Thoracic aorta (tissue), 2 donors: ENCODE measurements at regions not wholly inside any gene's neighbourhood (a gene's known extent, or its start where the extent isn't known, plus 50 kb on each side); places are given as distances from the start of the nearest gene placed in this dataset.
"Not testable (repeated sequence)": the region's sequence is repeated elsewhere in the genome, so short reads cannot be mapped to it uniquely, and the experiment has no call there.

Experiments
- ATAC-seq: fragments of 150-250 bp; one replicate; pipeline ENCODE4 v1.8.0; 2017; ENCODE audit warnings: low read depth; ENCODE audit not compliant: insufficient number of reproducible peaks, low FRiP score
- DNase-seq: peaks from one replicate; pipeline ENCODE4 v3.0.0-alpha.2; 2020; ENCODE audit warnings: low spot score
- H3K27ac ChIP-seq, 2 donors: fragments of 200-600 bp; sonication (generic); 1 replicate in 1 of 2; 2 replicates in 1 of 2; pipeline ENCODE4 v1.5.1; 2016; ENCODE audit warnings: mild to moderate bottlenecking in 2 of 2, moderate library complexity in 2 of 2
- H3K27me3 ChIP-seq: fragments of 200-600 bp; sonication (generic); replicated peaks from 2 replicates; pipeline ENCODE4 v1.6.0; 2016; ENCODE audit warnings: mild to moderate bottlenecking; ENCODE audit not compliant: insufficient read depth
- H3K36me3 ChIP-seq: fragments of 200-600 bp; sonication (generic); one replicate; pipeline ENCODE4 v1.5.1; 2016
- H3K4me1 ChIP-seq, 2 donors: fragments of 200-600 bp; sonication (generic); 1 replicate in 1 of 2; 2 replicates in 1 of 2; pipeline versions ENCODE4 v1.5.1 to v1.6.0; 2016; ENCODE audit warnings: low read depth in 2 of 2, mild to moderate bottlenecking in 1 of 2; ENCODE audit not compliant: control insufficient read depth in 1 of 2
- H3K4me3 ChIP-seq: fragments of 200-600 bp; sonication (generic); 2 replicates; pipeline ENCODE4 v1.5.1; 2016; ENCODE audit warnings: mild to moderate bottlenecking
- H3K9me3 ChIP-seq: fragments of 200-600 bp; sonication (generic); 2 replicates; pipeline ENCODE4 v1.5.1; 2016
- TF ChIP-seq, protein P1 (sequence below): fragments of 200-600 bp; sonication (generic); IDR thresholded peaks from one replicate; pipeline ENCODE4 v1.5.1; 2019; ENCODE audit warnings: antibody characterized with exemption

DNA sequence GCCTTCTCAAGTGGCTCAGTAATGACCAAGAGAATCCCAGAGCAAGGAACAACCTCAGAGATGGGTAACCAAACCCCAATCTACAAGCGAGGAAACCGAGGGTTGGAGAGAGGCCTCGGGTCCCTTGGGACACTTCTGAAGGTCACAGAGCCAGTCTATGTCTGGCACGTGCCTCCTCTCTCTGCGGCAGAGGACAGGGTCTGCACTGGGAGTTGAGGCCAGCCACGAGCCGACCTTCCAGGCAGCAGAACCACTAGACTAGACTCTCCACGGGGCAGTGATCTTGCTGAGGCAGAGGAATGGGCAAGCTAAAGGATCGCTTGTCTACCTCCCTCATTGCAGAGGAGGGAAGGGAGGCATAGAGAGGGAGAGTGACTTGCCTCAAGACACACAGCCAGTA lies 100.6 kb upstream of the SMAD3 start:
- no peak overlapping the region for H3K4me3 ChIP-seq
- TF ChIP-seq, protein P1, sequence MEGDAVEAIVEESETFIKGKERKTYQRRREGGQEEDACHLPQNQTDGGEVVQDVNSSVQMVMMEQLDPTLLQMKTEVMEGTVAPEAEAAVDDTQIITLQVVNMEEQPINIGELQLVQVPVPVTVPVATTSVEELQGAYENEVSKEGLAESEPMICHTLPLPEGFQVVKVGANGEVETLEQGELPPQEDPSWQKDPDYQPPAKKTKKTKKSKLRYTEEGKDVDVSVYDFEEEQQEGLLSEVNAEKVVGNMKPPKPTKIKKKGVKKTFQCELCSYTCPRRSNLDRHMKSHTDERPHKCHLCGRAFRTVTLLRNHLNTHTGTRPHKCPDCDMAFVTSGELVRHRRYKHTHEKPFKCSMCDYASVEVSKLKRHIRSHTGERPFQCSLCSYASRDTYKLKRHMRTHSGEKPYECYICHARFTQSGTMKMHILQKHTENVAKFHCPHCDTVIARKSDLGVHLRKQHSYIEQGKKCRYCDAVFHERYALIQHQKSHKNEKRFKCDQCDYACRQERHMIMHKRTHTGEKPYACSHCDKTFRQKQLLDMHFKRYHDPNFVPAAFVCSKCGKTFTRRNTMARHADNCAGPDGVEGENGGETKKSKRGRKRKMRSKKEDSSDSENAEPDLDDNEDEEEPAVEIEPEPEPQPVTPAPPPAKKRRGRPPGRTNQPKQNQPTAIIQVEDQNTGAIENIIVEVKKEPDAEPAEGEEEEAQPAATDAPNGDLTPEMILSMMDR: no peak
- H3K36me3 ChIP-seq: no peaks in the 10 kb centered on the region
- H3K27me3 ChIP-seq: no peaks in the 10 kb centered on the region
- no peaks in the 10 kb centered on the region for H3K9me3 ChIP-seq
- H3K27ac ChIP-seq: no peak overlapping the region
- no peaks in the 10 kb centered on the region for H3K4me1 ChIP-seq
- DNase-seq: no peak
- ATAC-seq: no peak

DNA sequence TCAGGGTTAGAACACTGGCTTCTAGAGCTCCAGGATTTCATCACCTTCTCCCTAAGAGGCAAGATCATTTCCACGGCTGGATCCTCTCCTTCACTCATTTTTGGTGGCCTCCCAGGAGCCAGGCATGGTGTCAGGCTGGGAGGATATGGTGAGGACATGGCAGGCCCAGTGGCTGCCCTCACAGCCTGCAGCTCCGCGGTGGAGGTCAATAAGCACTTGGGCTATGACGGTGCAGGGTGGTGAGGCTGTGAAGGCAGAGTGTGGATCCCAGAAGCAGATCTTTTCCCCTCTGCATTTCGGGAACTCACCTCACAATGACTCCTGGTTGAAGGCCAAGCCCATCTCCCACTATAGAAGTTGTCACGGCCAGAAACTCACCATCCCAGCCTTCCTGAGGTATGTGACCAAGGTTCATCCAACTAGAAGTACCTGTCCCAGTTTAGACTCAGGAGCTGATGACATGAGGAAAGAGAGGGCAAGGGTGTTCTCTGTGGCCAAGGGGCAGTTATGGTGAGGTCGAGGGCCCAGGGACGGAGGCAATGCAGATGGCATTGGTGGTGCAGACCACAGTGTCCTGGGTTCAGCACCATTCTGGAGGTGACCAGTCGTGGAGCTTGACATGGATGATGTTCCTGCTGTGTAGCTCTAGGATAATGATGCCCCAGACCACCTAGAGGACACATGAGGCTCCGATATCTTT lies 100.1 kb upstream of the SMAD3 start:
- DNase-seq: no peak
- TF ChIP-seq, protein P1: no peak
- no peak for ATAC-seq
- H3K27ac ChIP-seq: no peak overlapping the region
- H3K36me3 ChIP-seq: no peaks in the 10 kb centered on the region
- no peaks in the 10 kb centered on the region for H3K27me3 ChIP-seq
- no peak overlapping the region for H3K4me3 ChIP-seq
- no peaks in the 10 kb centered on the region for H3K4me1 ChIP-seq
- H3K9me3 ChIP-seq: no peaks in the 10 kb centered on the region

DNA sequence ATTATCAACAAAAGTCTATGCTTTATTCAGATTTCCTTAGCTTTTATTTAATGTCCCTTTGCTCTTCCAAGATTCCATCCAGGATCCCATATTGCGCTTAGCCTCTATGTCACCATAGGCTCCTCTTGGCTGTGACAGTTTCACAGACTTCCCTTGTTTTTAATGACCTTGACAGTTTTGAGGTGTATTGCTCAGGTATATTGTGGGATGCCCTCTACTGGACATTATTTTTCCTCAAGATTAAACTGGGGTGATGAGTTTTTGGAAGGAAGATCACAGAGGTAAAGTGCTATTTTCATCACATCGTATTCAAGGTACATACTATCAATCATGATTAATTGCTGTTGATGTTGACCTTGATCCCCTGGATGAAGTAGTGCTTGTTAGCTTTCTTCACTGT lies 99.1 kb upstream of the SMAD3 start:
- TF ChIP-seq, protein P1: no peak
- Histone ChIP-seq H3K27ac (no peak overlapping the region), H3K4me1 (no peaks in the 10 kb centered on the region), H3K9me3 (no peaks in the 10 kb centered on the region), H3K27me3 (no peaks in the 10 kb centered on the region), H3K36me3 (no peaks in the 10 kb centered on the region), H3K4me3 (no peak overlapping the region)
- DNase-seq (no peak), ATAC-seq (no peak)

DNA sequence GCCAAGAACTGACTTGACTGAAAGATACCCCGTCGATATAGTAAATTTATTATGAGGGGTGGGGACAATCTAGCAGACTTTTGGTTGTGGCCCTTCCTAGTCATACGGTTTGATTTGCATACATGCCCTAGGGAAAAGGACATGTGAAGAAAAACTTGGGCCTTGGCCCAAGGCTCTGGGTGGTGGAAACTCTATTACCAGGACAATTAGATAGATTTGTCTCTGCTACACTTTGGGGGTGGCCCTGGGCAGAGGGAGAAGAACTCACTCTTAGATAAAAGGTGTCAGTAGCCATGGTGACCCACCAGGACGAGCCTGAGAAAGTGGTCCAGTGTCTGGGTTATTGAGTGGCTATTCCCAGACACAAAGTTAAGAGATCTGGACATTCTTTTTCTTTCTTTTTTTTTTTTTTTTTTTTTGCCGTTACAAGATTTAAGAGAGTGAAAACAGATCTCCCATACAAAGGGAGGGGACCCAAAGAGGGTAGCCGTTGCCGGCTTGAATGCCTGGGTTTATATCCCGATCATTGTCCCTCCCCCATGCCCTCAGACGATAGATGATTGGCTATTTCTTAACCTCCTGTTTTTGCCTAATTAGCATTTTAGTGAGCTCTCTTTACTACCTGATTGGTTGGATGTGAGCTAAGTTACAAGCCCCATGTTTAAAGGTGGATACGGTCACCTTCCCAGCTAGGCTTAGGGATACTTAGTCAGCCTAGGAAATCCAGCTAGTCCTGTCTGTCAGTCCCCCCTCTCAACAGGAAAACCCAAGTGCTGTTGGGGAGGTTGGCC lies 96.4 kb upstream of the SMAD3 start:
- no peaks in the 10 kb centered on the region for H3K9me3 ChIP-seq
- H3K27me3 ChIP-seq: no peaks in the 10 kb centered on the region
- TF ChIP-seq, protein P1: no peak
- H3K36me3 ChIP-seq: no peaks in the 10 kb centered on the region
- H3K27ac ChIP-seq: no peak overlapping the region
- ATAC-seq (no peak), DNase-seq (no peak)
- no peak overlapping the region for H3K4me3 ChIP-seq
- H3K4me1 ChIP-seq: no peaks in the 10 kb centered on the region

DNA sequence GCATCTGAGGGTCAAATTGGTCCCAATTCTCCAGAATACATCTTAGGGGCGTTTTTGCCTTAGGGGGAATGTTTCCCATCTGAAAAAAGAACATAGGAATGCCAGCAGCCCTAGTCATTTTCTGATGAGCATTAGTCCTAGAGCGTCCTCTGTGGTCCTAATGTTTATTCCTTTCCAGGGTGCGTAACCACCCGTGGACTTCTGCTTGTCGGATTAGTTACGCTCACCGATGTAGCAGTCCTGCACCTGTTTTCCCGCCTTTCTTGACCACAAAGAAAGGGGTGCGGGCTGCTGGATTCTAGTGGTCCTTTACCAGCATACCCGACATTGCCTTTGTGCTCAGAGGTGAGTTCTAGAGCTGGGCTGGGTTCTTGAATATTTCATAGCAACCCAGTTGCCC lies 91.3 kb upstream of the SMAD3 start:
- not testable (repeated sequence) for DNase-seq, H3K27me3 ChIP-seq

DNA sequence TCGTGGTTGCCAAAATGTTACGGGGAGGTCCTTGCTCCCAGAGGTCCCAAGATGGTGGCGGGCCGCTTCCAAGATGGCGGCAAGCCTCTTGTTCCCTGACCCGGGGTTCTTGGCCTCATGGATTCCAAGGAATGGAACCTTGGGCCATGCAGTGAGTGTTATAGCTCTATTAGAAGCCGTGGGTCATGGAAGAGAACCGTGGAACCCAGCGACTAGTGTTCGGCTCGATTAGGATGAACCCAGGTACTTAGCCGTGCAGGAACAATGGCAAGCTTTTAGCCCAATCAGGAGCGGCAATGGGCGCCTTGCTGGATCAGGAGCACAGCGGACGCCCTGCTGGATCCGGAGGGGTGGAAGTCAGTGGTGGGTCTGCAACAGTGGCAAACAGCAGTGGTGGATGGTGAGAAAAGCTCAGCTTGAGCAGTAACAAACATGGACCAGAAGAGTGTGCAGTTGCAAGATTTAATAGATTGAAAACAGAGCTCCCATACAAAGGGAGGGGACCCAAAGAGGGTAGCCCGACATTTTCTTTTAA lies 89.2 kb upstream of the SMAD3 start:
- not testable (repeated sequence) for ATAC-seq, DNase-seq, H3K4me3 ChIP-seq, H3K27ac ChIP-seq, H3K9me3 ChIP-seq, H3K4me1 ChIP-seq, H3K36me3 ChIP-seq, H3K27me3 ChIP-seq

More for the DNA sequence above, 91.3 kb upstream of the SMAD3 start:
- H3K27ac ChIP-seq, ATAC-seq, H3K4me1 ChIP-seq, H3K4me3 ChIP-seq, H3K9me3 ChIP-seq, H3K36me3 ChIP-seq: not testable (repeated sequence)

DNA sequence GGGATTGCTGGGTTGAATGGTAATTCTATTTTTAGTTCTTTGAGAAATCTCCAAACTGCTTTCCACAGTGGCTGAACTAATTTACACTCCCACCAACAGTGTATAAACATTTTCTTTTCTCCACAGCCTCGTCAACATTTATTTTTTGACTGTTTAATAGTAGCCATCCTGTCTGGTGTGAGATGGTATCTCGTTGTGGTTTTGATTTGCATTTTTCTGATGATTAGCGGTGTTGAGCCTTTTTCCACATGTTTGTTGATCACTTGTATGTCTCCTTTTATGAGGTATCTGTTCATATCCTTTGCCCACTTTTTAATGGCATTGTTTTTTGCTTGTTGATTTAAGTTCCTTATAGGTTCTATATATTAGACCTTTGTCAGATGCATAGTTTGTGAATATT lies 85.1 kb upstream of the SMAD3 start:
- not testable (repeated sequence) for H3K27me3 ChIP-seq, H3K4me3 ChIP-seq, H3K9me3 ChIP-seq, ATAC-seq, DNase-seq, H3K27ac ChIP-seq, H3K36me3 ChIP-seq
- H3K4me1 ChIP-seq: peaks cover 0 to 15% of the 10 kb centered on the region in 2 donors
